Upper lobe of left lung (tissue), 6 donors: ENCODE measurements at regions not wholly inside any gene's neighbourhood (a gene's known extent, or its start where the extent isn't known, plus 50 kb on each side); places are given as distances from the start of the nearest gene placed in this dataset.
A peak's percentile ranks its signal among the peaks of the same experiment; 100 is the strongest.

Experiments used
- ATAC-seq, 2 donors: fragments of 200-7000 bp; cut with Tn5 transposase; one replicate each; pipeline ENCODE4 v1.9.1; 2022; ENCODE audit warnings: mild to moderate bottlenecking in 2 of 2, moderate library complexity in 2 of 2; ENCODE audit not compliant: low FRiP score in 2 of 2
- DNase-seq, 2 donors: peaks; one replicate each; pipeline ENCODE4 v3.0.0-alpha.2; 2019 to 2020
- H3K27ac ChIP-seq, 4 donors: fragments of 200-600 bp; sonication (generic); one replicate each; pipeline ENCODE4 v1.5.1; 2016 to 2019
- H3K27me3 ChIP-seq, 4 donors: fragments of 200-600 bp; sonication (generic); one replicate each; pipeline ENCODE4 v1.5.1; 2017 to 2019
- H3K36me3 ChIP-seq, 4 donors: fragments of 200-600 bp; sonication (generic); one replicate each; pipeline ENCODE4 v1.5.1; 2016 to 2019
- H3K4me1 ChIP-seq, 4 donors: fragments of 200-600 bp; sonication (generic); one replicate each; pipeline ENCODE4 v1.5.1; 2018 to 2019
- H3K4me3 ChIP-seq, 4 donors: fragments of 200-600 bp; sonication (generic); one replicate each; pipeline ENCODE4 v1.5.1; 2017 to 2019; ENCODE audit warnings: mild to moderate bottlenecking in 2 of 4, moderate library complexity in 1 of 4
- H3K9me3 ChIP-seq, 4 donors: fragments of 200-600 bp; sonication (generic); one replicate each; pipeline ENCODE4 v1.5.1; 2018 to 2019
- CTCF ChIP-seq, 6 experiments: fragments of 450-650 bp in 4 of 6; fragments of 200-600 bp in 2 of 6; sonication (generic) in 2 of 6; IDR thresholded peaks; one replicate each; pipeline ENCODE4 v1.5.1; 2016 to 2019; ENCODE audit warnings: antibody characterized with exemption in 6 of 6
- EP300 ChIP-seq, 4 donors: sonication (generic); formaldehyde crosslinking; IDR thresholded peaks; one replicate each; pipeline ENCODE4 v1.5.1; 2017; ENCODE audit warnings: antibody characterized with exemption in 4 of 4, control low read depth in 2 of 4
- POLR2A ChIP-seq, 4 donors: fragments of 450-650 bp; IDR thresholded peaks; one replicate each; pipeline ENCODE4 v1.5.1; 2016 to 2017; ENCODE audit warnings: antibody characterized with exemption in 4 of 4, mild to moderate bottlenecking in 2 of 4
- POLR2AphosphoS5 ChIP-seq, 2 donors: sonication (generic); formaldehyde crosslinking; IDR thresholded peaks; one replicate each; pipeline ENCODE4 v1.5.1; 2017; ENCODE audit warnings: antibody characterized with exemption in 2 of 2
- WGBS, 2 donors: methylation state at CpG; one replicate each; pipeline ENCODE4 v1.1.5; 2017 to 2018; 5-methylcytosine and 5-hydroxymethylcytosine counted together
- donor health status: DM: no; HTN: no; CAD: no; lungs with moderate emphysema.
- donor health status: DM: no; HTN: yes; CAD: no; lungs with severe emphysema.

GRCh38 chr2:62415019-62415431, 91.0 kb downstream of the TMEM17 start:
- H3K4me3 ChIP-seq = no peak overlapping the region
- H3K9me3 ChIP-seq = peaks cover 0 to 4% (median 0%) of the 10 kb centered on the region in 4 donors
- no peak for DNase-seq
- H3K36me3 ChIP-seq = no peaks in the 10 kb centered on the region
- H3K27ac ChIP-seq = no peak overlapping the region
- no peaks in the 10 kb centered on the region for H3K27me3 ChIP-seq
- WGBS, 2 donors = 65 to 66% methylated on average over 4 of the region's 4 CpGs
- ATAC-seq = peak in 1 of 2 donors; percentile 51
- no peak for TF ChIP-seq POLR2AphosphoS5 (IDR thresholded peaks at IDR 0.05)
- no peak for TF ChIP-seq EP300 (IDR thresholded peaks at IDR 0.05)
- TF ChIP-seq POLR2A (IDR thresholded peaks at IDR 0.05) = no peak
- TF ChIP-seq CTCF (IDR thresholded peaks at IDR 0.05) = no peak
- H3K4me1 ChIP-seq = peaks cover 10 to 16% (median 12%) of the 10 kb centered on the region in 4 donors

- Histone ChIP-seq H3K27ac (no peak overlapping the region), H3K4me3 (no peak overlapping the region)
- WGBS, 2 donors = 85 to 95% methylated on average over 7 of the region's 7 CpGs
Measured at GRCh38 chr2:62413116-62413663, 92.8 kb downstream of the TMEM17 start.

GRCh38 chr2:62412347-62412742, 93.7 kb downstream of the TMEM17 start:
- WGBS, 2 donors = 28 to 47% methylated on average over 4 of the region's 4 CpGs
- no peaks in the 10 kb centered on the region for H3K27me3 ChIP-seq
- peak overlapping the region in 1 of 4 donors; percentile 62 for H3K27ac ChIP-seq
- no peak for DNase-seq
- no peaks in the 10 kb centered on the region for H3K9me3 ChIP-seq
- no peak overlapping the region for H3K4me3 ChIP-seq
- no peak for TF ChIP-seq POLR2AphosphoS5 (IDR thresholded peaks at IDR 0.05)
- TF ChIP-seq EP300 (IDR thresholded peaks at IDR 0.05) = no peak
- peak in 2 of 6 experiments; percentile 27 to 46 for TF ChIP-seq CTCF (IDR thresholded peaks at IDR 0.05)
- TF ChIP-seq POLR2A (IDR thresholded peaks at IDR 0.05) = no peak
- peaks cover 10 to 16% (median 12%) of the 10 kb centered on the region in 4 donors for H3K4me1 ChIP-seq
- no peak for ATAC-seq
- no peaks in the 10 kb centered on the region for H3K36me3 ChIP-seq

More at GRCh38 chr2:62413116-62413663, 92.8 kb downstream of the TMEM17 start:
- H3K36me3 ChIP-seq = no peaks in the 10 kb centered on the region
- no peaks in the 10 kb centered on the region for H3K9me3 ChIP-seq
- DNase-seq (no peak), ATAC-seq (no peak)
- TF ChIP-seq CTCF (IDR thresholded peaks at IDR 0.05) (no peak), EP300 (IDR thresholded peaks at IDR 0.05) (no peak), POLR2AphosphoS5 (IDR thresholded peaks at IDR 0.05) (no peak), POLR2A (IDR thresholded peaks at IDR 0.05) (no peak)
- no peaks in the 10 kb centered on the region for H3K27me3 ChIP-seq
- peaks cover 10 to 16% (median 12%) of the 10 kb centered on the region in 4 donors for H3K4me1 ChIP-seq

- Histone ChIP-seq H3K27me3 (no peaks in the 10 kb centered on the region), H3K4me3 (no peak overlapping the region), H3K27ac (peak overlapping the region in 3 of 4 donors; percentile 62 to 79 (median 68)), H3K4me1 (peaks cover 10 to 16% (median 12%) of the 10 kb centered on the region in 4 donors), H3K36me3 (no peaks in the 10 kb centered on the region), H3K9me3 (no peaks in the 10 kb centered on the region)
- no peak for TF ChIP-seq CTCF (IDR thresholded peaks at IDR 0.05)
- TF ChIP-seq POLR2AphosphoS5 (IDR thresholded peaks at IDR 0.05) = no peak
- TF ChIP-seq POLR2A (IDR thresholded peaks at IDR 0.05) = no peak
- TF ChIP-seq EP300 (IDR thresholded peaks at IDR 0.05) = no peak
- WGBS, 2 donors = 60 to 83% methylated on average over 2 of the region's 2 CpGs
- no peak for DNase-seq
- peak in 1 of 2 donors; percentile 5 for ATAC-seq
Measured at GRCh38 chr2:62410926-62411456, 95.0 kb downstream of the TMEM17 start.

GRCh38 chr2:62410015-62410453, 96.0 kb downstream of the TMEM17 start:
- DNase-seq (no peak), ATAC-seq (no peak)
- no peaks in the 10 kb centered on the region for H3K27me3 ChIP-seq
- no peak overlapping the region for H3K4me3 ChIP-seq
- H3K36me3 ChIP-seq = no peaks in the 10 kb centered on the region
- peaks cover 10 to 16% (median 12%) of the 10 kb centered on the region in 4 donors for H3K4me1 ChIP-seq
- H3K9me3 ChIP-seq = no peaks in the 10 kb centered on the region
- TF ChIP-seq POLR2A (IDR thresholded peaks at IDR 0.05) (no peak), CTCF (IDR thresholded peaks at IDR 0.05) (no peak), EP300 (IDR thresholded peaks at IDR 0.05) (no peak), POLR2AphosphoS5 (IDR thresholded peaks at IDR 0.05) (no peak)
- H3K27ac ChIP-seq = no peak overlapping the region
- 80 to 90% methylated on average over 6 to 9 of the region's 9 CpGs for WGBS, 2 donors
